GM23338 (cell line): ENCODE measurements at regions not wholly inside any gene's neighbourhood (a gene's known extent, or its start where the extent isn't known, plus 50 kb on each side); places are given as distances from the start of the nearest gene placed in this dataset.

Experiments used
- ATAC-seq: fragments of 200-7000 bp; cut with Tn5 transposase; 3 replicates; pipeline ENCODE4 v1.9.1; 2020
- DNase-seq: peaks from one replicate; pipeline ENCODE4 v3.0.0-alpha.2; 2015; ENCODE audit warnings: low spot score
- H2AFZ ChIP-seq: fragments of 200-600 bp; sonication (generic); 2 replicates; pipeline ENCODE4 v1.8.0; 2016; ENCODE audit warnings: antibody characterized with exemption, mild to moderate bottlenecking, moderate library complexity
- H3F3A ChIP-seq: fragments of 200-600 bp; sonication (generic); replicated peaks from 2 replicates; pipeline ENCODE4 v1.8.0; 2017; ENCODE audit warnings: antibody characterized with exemption, mixed run types, low read depth
- H3K27ac ChIP-seq: fragments of 200-600 bp; sonication (generic); 2 replicates; pipeline ENCODE4 v1.6.1; 2016; ENCODE audit warnings: low read depth
- H3K27me3 ChIP-seq: fragments of 200-600 bp; sonication (generic); 2 replicates; pipeline ENCODE4 v1.8.0; 2016; ENCODE audit warnings: mild to moderate bottlenecking, mixed run types, moderate library complexity; ENCODE audit not compliant: insufficient read depth
- H3K36me3 ChIP-seq: fragments of 200-600 bp; sonication (generic); 2 replicates; pipeline ENCODE4 v1.8.0; 2016; ENCODE audit warnings: mild to moderate bottlenecking; ENCODE audit not compliant: insufficient read depth
- H3K4me1 ChIP-seq: fragments of 200-600 bp; sonication (generic); 2 replicates; pipeline ENCODE4 v1.8.0; 2016; ENCODE audit warnings: mild to moderate bottlenecking, moderate library complexity; ENCODE audit not compliant: insufficient read depth
- H3K4me2 ChIP-seq: fragments of 200-600 bp; sonication (generic); 2 replicates; pipeline ENCODE4 v1.7.1; 2017; ENCODE audit warnings: mixed run types
- H3K4me3 ChIP-seq: fragments of 200-600 bp; sonication (generic); 2 replicates; pipeline ENCODE4 v1.6.1; 2016; ENCODE audit warnings: mixed run types
- H3K79me2 ChIP-seq: fragments of 200-600 bp; sonication (generic); replicated peaks from 2 replicates; pipeline ENCODE4 v1.8.0; 2017; ENCODE audit warnings: mild to moderate bottlenecking; ENCODE audit not compliant: insufficient read depth
- H3K9me2 ChIP-seq: fragments of 200-600 bp; sonication (generic); 2 replicates; pipeline ENCODE4 v1.8.0; 2017; ENCODE audit not compliant: insufficient read depth
- H4K20me1 ChIP-seq: fragments of 200-600 bp; sonication (generic); replicated peaks from 2 replicates; pipeline ENCODE4 v1.8.0; 2017; ENCODE audit warnings: mild to moderate bottlenecking; ENCODE audit not compliant: insufficient read depth
- H3K27ac Mint-ChIP-seq: 2 replicates; pipeline ENCODE4 v1.8.0; 2020; ENCODE audit warnings: inconsistent platforms, mild to moderate bottlenecking, moderate library complexity, mixed read lengths
- H3K27me3 Mint-ChIP-seq: 3 replicates; pipeline ENCODE4 v1.8.0; 2022; ENCODE audit warnings: low read depth, mild to moderate bottlenecking, moderate library complexity, mixed read lengths, inconsistent platforms; ENCODE audit not compliant: insufficient read depth, poor library complexity
- H3K36me3 Mint-ChIP-seq: 3 replicates; pipeline ENCODE4 v1.8.0; 2021; ENCODE audit warnings: low read depth, mild to moderate bottlenecking, inconsistent platforms, moderate library complexity, mixed read lengths
- H3K4me1 Mint-ChIP-seq: 3 replicates; pipeline ENCODE4 v1.8.0; 2020; ENCODE audit warnings: mild to moderate bottlenecking, inconsistent platforms, mixed read lengths
- H3K4me3 Mint-ChIP-seq: 3 replicates; pipeline ENCODE4 v1.8.0; 2021; ENCODE audit warnings: moderate library complexity, mild to moderate bottlenecking, inconsistent platforms, mixed read lengths
- H3K9me3 Mint-ChIP-seq: 3 replicates; pipeline ENCODE4 v1.8.0; 2020; ENCODE audit warnings: moderate library complexity, mild to moderate bottlenecking, inconsistent platforms, mixed read lengths
- CREB1 ChIP-seq: fragments of 250-450 bp; sonication (Bioruptor Pico); IDR thresholded peaks from 2 replicates; pipeline ENCODE4 v1.5.0; 2020; ENCODE audit warnings: low read depth, mild to moderate bottlenecking, moderate library complexity
- EZH2 ChIP-seq: fragments of 200-600 bp; sonication (generic); IDR thresholded peaks from one replicate; pipeline ENCODE4 v1.8.0; 2017; ENCODE audit warnings: antibody characterized with exemption, mild to moderate bottlenecking, low read depth; ENCODE audit not compliant: unreplicated experiment
- EZH2phosphoT487 ChIP-seq: fragments of 200-600 bp; sonication (generic); IDR thresholded peaks from one replicate; pipeline ENCODE4 v1.8.1; 2018; ENCODE audit warnings: antibody characterized with exemption; ENCODE audit not compliant: unreplicated experiment
- JUNB ChIP-seq: IDR thresholded peaks from one replicate; pipeline ENCODE4 v1.6.1; 2016; ENCODE audit warnings: antibody characterized with exemption; ENCODE audit not compliant: unreplicated experiment
- NANOG ChIP-seq: IDR thresholded peaks from 2 replicates; pipeline ENCODE4 v1.6.1; 2016; ENCODE audit warnings: antibody characterized with exemption, borderline replicate concordance
- POLR2AphosphoS5 ChIP-seq: IDR thresholded peaks from 2 replicates; pipeline ENCODE4 v1.6.1; 2016; ENCODE audit warnings: antibody characterized with exemption, low read depth
- STAT1 ChIP-seq: IDR thresholded peaks from one replicate; pipeline ENCODE4 v1.6.1; 2016; ENCODE audit warnings: antibody characterized with exemption; ENCODE audit not compliant: unreplicated experiment
- ZNF114 ChIP-seq: fragments of 250-450 bp; sonication (Bioruptor Pico); IDR thresholded peaks from 2 replicates; pipeline ENCODE4 v1.5.0; 2020; ENCODE audit warnings: mild to moderate bottlenecking, moderate library complexity
- ZNF331 ChIP-seq: fragments of 250-450 bp; sonication (Bioruptor Pico); IDR thresholded peaks from 2 replicates; pipeline ENCODE4 v1.5.0; 2020; ENCODE audit warnings: low read depth, mild to moderate bottlenecking, moderate library complexity
- TF ChIP-seq, protein P1 (sequence below): IDR thresholded peaks from 2 replicates; pipeline ENCODE4 v1.6.1; 2016; ENCODE audit warnings: antibody characterized with exemption
- TF ChIP-seq, protein P2 (sequence below), 2 experiments: fragments of 200-600 bp in 1 of 2; sonication (generic) in 1 of 2; conservative IDR thresholded peaks; 2 replicates each; pipeline versions ENCODE4 v1.5.1 to v1.6.1; 2016 to 2017; ENCODE audit warnings: antibody characterized with exemption in 2 of 2, low read depth in 2 of 2, mild to moderate bottlenecking in 2 of 2, moderate library complexity in 1 of 2
- TF ChIP-seq, protein P3 (sequence below): fragments of 250-450 bp; sonication (Bioruptor Pico); IDR thresholded peaks from 2 replicates; pipeline ENCODE4 v1.5.0; 2020; ENCODE audit warnings: mild to moderate bottlenecking, moderate library complexity
- TF ChIP-seq, protein P4 (sequence below): IDR thresholded peaks from one replicate; pipeline ENCODE4 v1.6.1; 2018; ENCODE audit warnings: antibody characterized with exemption; ENCODE audit not compliant: unreplicated experiment

DNA sequence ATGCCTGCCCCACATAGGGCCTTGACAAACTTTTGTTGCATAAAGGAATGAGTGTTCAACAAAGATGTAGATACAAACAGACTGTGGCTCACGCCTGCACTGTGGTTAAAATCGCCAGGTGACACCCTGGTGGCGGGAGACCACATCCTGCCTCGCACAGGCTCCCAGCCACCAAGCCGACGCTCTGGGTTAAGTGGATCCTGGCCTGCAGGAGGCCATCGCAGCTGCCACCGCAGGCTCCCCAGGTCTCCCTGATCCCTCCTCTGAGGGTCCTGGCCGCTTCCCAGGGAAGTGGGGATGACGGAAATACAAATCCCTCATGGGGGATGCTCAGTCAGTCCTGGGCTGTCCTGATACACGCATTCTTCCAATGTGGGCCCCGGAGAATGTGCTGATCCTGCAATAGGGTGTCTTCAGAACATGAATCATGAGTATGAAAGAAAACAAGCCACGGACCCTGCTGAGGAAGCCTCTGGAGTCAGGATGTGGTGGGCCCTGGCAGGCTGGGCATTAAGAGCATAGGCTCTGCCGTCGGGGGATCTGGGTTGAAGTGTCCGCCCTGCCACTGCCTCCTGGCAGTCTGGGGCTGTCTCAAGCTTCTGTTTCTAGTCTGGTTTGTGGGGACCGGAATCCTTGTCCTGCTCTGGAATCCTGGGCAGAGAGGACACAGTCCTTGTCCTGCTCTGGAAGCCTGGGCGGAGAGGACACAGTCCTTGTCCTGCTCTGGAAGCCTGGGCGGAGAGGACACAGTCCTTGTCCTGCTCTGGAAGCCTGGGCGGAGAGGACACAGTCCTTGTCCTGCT, 53.5 kb upstream of the BEGAIN start:
- peaks cover 10% of the 10 kb centered on the region for H3K4me1 ChIP-seq
- no peak overlapping the region for H3K4me2 ChIP-seq
- no peak overlapping the region for H2AFZ ChIP-seq
- no peaks in the 10 kb centered on the region; the same call in 2 of the 3 replicates for H3K9me3 Mint-ChIP-seq
- no peak overlapping the region for H3K4me3 Mint-ChIP-seq
- H3F3A ChIP-seq: no peaks in the 10 kb centered on the region
- H4K20me1 ChIP-seq: no peaks in the 10 kb centered on the region
- no peak overlapping the region for H3K27ac ChIP-seq
- H3K27me3 Mint-ChIP-seq: peaks cover 7% of the 10 kb centered on the region
- peaks cover 16% of the 10 kb centered on the region for H3K4me1 Mint-ChIP-seq
- H3K36me3 ChIP-seq: no peaks in the 10 kb centered on the region
- H3K36me3 Mint-ChIP-seq: no peaks in the 10 kb centered on the region
- ATAC-seq (no peak), DNase-seq (no peak)
- H3K27me3 ChIP-seq: no peaks in the 10 kb centered on the region
- no peaks in the 10 kb centered on the region for H3K79me2 ChIP-seq
- H3K27ac Mint-ChIP-seq: no peak overlapping the region; the same call in 1 of the 2 replicates
- H3K4me3 ChIP-seq: no peak overlapping the region
- TF ChIP-seq NANOG: no peak
- no peak for TF ChIP-seq JUNB
- TF ChIP-seq CREB1 (CRISPR knock-in tag): no peak
- no peak for TF ChIP-seq STAT1
- no peak for TF ChIP-seq ZNF114 (CRISPR knock-in tag)
- TF ChIP-seq, protein P1, sequence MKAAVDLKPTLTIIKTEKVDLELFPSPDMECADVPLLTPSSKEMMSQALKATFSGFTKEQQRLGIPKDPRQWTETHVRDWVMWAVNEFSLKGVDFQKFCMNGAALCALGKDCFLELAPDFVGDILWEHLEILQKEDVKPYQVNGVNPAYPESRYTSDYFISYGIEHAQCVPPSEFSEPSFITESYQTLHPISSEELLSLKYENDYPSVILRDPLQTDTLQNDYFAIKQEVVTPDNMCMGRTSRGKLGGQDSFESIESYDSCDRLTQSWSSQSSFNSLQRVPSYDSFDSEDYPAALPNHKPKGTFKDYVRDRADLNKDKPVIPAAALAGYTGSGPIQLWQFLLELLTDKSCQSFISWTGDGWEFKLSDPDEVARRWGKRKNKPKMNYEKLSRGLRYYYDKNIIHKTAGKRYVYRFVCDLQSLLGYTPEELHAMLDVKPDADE: no peak
- TF ChIP-seq EZH2phosphoT487: no peak
- TF ChIP-seq EZH2: no peak
- TF ChIP-seq ZNF331 (CRISPR knock-in tag): no peak
- TF ChIP-seq, protein P2, sequence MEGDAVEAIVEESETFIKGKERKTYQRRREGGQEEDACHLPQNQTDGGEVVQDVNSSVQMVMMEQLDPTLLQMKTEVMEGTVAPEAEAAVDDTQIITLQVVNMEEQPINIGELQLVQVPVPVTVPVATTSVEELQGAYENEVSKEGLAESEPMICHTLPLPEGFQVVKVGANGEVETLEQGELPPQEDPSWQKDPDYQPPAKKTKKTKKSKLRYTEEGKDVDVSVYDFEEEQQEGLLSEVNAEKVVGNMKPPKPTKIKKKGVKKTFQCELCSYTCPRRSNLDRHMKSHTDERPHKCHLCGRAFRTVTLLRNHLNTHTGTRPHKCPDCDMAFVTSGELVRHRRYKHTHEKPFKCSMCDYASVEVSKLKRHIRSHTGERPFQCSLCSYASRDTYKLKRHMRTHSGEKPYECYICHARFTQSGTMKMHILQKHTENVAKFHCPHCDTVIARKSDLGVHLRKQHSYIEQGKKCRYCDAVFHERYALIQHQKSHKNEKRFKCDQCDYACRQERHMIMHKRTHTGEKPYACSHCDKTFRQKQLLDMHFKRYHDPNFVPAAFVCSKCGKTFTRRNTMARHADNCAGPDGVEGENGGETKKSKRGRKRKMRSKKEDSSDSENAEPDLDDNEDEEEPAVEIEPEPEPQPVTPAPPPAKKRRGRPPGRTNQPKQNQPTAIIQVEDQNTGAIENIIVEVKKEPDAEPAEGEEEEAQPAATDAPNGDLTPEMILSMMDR (conservative IDR thresholded peaks at IDR 0.05; ENCODE audit: low read depth in 2 of 2): no peak
- TF ChIP-seq POLR2AphosphoS5: no peak
- TF ChIP-seq, protein P3, sequence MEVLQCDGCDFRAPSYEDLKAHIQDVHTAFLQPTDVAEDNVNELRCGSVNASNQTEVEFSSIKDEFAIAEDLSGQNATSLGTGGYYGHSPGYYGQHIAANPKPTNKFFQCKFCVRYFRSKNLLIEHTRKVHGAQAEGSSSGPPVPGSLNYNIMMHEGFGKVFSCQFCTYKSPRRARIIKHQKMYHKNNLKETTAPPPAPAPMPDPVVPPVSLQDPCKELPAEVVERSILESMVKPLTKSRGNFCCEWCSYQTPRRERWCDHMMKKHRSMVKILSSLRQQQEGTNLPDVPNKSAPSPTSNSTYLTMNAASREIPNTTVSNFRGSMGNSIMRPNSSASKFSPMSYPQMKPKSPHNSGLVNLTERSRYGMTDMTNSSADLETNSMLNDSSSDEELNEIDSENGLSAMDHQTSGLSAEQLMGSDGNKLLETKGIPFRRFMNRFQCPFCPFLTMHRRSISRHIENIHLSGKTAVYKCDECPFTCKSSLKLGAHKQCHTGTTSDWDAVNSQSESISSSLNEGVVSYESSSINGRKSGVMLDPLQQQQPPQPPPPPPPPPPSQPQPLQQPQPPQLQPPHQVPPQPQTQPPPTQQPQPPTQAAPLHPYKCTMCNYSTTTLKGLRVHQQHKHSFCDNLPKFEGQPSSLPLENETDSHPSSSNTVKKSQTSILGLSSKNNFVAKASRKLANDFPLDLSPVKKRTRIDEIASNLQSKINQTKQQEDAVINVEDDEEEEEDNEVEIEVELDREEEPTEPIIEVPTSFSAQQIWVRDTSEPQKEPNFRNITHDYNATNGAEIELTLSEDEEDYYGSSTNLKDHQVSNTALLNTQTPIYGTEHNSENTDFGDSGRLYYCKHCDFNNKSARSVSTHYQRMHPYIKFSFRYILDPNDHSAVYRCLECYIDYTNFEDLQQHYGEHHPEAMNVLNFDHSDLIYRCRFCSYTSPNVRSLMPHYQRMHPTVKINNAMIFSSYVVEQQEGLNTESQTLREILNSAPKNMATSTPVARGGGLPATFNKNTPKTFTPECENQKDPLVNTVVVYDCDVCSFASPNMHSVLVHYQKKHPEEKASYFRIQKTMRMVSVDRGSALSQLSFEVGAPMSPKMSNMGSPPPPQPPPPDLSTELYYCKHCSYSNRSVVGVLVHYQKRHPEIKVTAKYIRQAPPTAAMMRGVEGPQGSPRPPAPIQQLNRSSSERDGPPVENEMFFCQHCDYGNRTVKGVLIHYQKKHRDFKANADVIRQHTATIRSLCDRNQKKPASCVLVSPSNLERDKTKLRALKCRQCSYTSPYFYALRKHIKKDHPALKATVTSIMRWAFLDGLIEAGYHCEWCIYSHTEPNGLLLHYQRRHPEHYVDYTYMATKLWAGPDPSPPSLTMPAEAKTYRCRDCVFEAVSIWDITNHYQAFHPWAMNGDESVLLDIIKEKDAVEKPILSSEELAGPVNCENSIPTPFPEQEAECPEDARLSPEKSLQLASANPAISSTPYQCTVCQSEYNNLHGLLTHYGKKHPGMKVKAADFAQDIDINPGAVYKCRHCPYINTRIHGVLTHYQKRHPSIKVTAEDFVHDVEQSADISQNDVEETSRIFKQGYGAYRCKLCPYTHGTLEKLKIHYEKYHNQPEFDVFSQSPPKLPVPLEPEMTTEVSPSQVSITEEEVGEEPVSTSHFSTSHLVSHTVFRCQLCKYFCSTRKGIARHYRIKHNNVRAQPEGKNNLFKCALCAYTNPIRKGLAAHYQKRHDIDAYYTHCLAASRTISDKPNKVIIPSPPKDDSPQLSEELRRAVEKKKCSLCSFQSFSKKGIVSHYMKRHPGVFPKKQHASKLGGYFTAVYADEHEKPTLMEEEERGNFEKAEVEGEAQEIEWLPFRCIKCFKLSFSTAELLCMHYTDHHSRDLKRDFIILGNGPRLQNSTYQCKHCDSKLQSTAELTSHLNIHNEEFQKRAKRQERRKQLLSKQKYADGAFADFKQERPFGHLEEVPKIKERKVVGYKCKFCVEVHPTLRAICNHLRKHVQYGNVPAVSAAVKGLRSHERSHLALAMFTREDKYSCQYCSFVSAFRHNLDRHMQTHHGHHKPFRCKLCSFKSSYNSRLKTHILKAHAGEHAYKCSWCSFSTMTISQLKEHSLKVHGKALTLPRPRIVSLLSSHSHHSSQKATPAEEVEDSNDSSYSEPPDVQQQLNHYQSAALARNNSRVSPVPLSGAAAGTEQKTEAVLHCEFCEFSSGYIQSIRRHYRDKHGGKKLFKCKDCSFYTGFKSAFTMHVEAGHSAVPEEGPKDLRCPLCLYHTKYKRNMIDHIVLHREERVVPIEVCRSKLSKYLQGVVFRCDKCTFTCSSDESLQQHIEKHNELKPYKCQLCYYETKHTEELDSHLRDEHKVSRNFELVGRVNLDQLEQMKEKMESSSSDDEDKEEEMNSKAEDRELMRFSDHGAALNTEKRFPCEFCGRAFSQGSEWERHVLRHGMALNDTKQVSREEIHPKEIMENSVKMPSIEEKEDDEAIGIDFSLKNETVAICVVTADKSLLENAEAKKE (CRISPR knock-in tag): no peak
- TF ChIP-seq, protein P4, sequence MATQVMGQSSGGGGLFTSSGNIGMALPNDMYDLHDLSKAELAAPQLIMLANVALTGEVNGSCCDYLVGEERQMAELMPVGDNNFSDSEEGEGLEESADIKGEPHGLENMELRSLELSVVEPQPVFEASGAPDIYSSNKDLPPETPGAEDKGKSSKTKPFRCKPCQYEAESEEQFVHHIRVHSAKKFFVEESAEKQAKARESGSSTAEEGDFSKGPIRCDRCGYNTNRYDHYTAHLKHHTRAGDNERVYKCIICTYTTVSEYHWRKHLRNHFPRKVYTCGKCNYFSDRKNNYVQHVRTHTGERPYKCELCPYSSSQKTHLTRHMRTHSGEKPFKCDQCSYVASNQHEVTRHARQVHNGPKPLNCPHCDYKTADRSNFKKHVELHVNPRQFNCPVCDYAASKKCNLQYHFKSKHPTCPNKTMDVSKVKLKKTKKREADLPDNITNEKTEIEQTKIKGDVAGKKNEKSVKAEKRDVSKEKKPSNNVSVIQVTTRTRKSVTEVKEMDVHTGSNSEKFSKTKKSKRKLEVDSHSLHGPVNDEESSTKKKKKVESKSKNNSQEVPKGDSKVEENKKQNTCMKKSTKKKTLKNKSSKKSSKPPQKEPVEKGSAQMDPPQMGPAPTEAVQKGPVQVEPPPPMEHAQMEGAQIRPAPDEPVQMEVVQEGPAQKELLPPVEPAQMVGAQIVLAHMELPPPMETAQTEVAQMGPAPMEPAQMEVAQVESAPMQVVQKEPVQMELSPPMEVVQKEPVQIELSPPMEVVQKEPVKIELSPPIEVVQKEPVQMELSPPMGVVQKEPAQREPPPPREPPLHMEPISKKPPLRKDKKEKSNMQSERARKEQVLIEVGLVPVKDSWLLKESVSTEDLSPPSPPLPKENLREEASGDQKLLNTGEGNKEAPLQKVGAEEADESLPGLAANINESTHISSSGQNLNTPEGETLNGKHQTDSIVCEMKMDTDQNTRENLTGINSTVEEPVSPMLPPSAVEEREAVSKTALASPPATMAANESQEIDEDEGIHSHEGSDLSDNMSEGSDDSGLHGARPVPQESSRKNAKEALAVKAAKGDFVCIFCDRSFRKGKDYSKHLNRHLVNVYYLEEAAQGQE: no peak
- H3K9me2 ChIP-seq: no peaks in the 10 kb centered on the region
